HG02642 (cell line): ENCODE measurements at regions not wholly inside any gene's neighbourhood (a gene's known extent, or its start where the extent isn't known, plus 50 kb on each side); places are given as distances from the start of the nearest gene placed in this dataset.

Experiments
- ATAC-seq: cut with Tn5 transposase; IDR thresholded peaks from one replicate; pipeline ENCODE4 v1.9.1; 2021; ENCODE audit warnings: mild to moderate bottlenecking; ENCODE audit not compliant: unreplicated experiment, poor library complexity

- ATAC-seq: no peak
Observed at GRCh38 chr22:49660794-49661781, 166.6 kb downstream of the BRD1 start.

GRCh38 chr22:49660321-49660720 is 167.4 kb downstream of the BRD1 start:
- no peak for ATAC-seq

GRCh38 chr22:49659924-49660315 is 167.8 kb downstream of the BRD1 start:
- ATAC-seq: no peak

GRCh38 chr22:49659281-49659923 is 168.3 kb downstream of the BRD1 start:
- ATAC-seq: no peak

GRCh38 chr22:49658902-49659280 is 168.8 kb downstream of the BRD1 start:
- no peak for ATAC-seq

- no peak for ATAC-seq
Observed at GRCh38 chr22:49657974-49658590, 169.6 kb downstream of the BRD1 start.

- peak; percentile 62 for ATAC-seq
Observed at GRCh38 chr22:49657275-49657973, 170.2 kb downstream of the BRD1 start.

GRCh38 chr22:49656883-49657274 is 170.8 kb downstream of the BRD1 start:
- ATAC-seq: peak; percentile 28

GRCh38 chr22:49656291-49656851 is 171.3 kb downstream of the BRD1 start:
- ATAC-seq: no peak

- ATAC-seq: no peak
Observed at GRCh38 chr22:49655168-49655812, 172.4 kb downstream of the BRD1 start.

- ATAC-seq: no peak
Observed at GRCh38 chr22:49650336-49651241, 177.1 kb downstream of the BRD1 start.

GRCh38 chr22:49649166-49650068 is 178.3 kb downstream of the BRD1 start:
- no peak for ATAC-seq

GRCh38 chr22:49648053-49648452 is 179.6 kb downstream of the BRD1 start:
- ATAC-seq: no peak

- ATAC-seq: no peak
Observed at GRCh38 chr22:49647627-49648026, 180.0 kb downstream of the BRD1 start.

- no peak for ATAC-seq
Observed at GRCh38 chr22:49646876-49647275, 180.8 kb downstream of the BRD1 start.

GRCh38 chr22:49645791-49646550 is 181.7 kb downstream of the BRD1 start:
- no peak for ATAC-seq

- ATAC-seq: no peak
Observed at GRCh38 chr22:49645257-49645656, 182.4 kb downstream of the BRD1 start.
